Natural killer cell (primary cell): ENCODE measurements at regions not wholly inside any gene's neighbourhood (a gene's known extent, or its start where the extent isn't known, plus 50 kb on each side); places are given as distances from the start of the nearest gene placed in this dataset.

Source experiments
- ATAC-seq, 3 donors: fragments of 150-1000 bp in 2 of 3; fragments of 200-7000 bp in 1 of 3; cut with Tn5 transposase; 1 replicate in 1 of 3; 2 replicates in 2 of 3; pipeline ENCODE4 v1.10.0; 2021; ENCODE audit warnings: mild to moderate bottlenecking in 2 of 3, moderate library complexity in 2 of 3
- DNase-seq, 2 donors: peaks; one replicate each; pipeline versions ENCODE4 v3.0.0 to v3.0.0-alpha.2; 2013 to 2021; ENCODE audit warnings: mixed read lengths in 1 of 2
- H3K27ac ChIP-seq: one replicate; pipeline ENCODE4 v1.5.1; 2013; ENCODE audit warnings: mild to moderate bottlenecking, low read length
- H3K27me3 ChIP-seq: one replicate; pipeline ENCODE4 v1.6.1; 2013; ENCODE audit warnings: low read length; ENCODE audit not compliant: control insufficient read depth, insufficient read depth
- H3K36me3 ChIP-seq: one replicate; pipeline ENCODE4 v1.6.1; 2013; ENCODE audit warnings: low read length; ENCODE audit not compliant: control insufficient read depth, insufficient read depth
- H3K4me1 ChIP-seq: one replicate; pipeline ENCODE4 v1.6.1; 2013; ENCODE audit warnings: low read length; ENCODE audit not compliant: control insufficient read depth, insufficient read depth
- H3K4me3 ChIP-seq: one replicate; pipeline ENCODE4 v1.5.1; 2013; ENCODE audit warnings: low read length
- H3K9me3 ChIP-seq: one replicate; pipeline ENCODE4 v1.6.1; 2013; ENCODE audit warnings: low read length; ENCODE audit not compliant: control insufficient read depth, insufficient read depth
- H3K27ac Mint-ChIP-seq, 2 donors: one replicate each; pipeline ENCODE4 v1.8.0; 2022; ENCODE audit warnings: mild to moderate bottlenecking in 2 of 2, mixed read lengths in 2 of 2, moderate library complexity in 1 of 2
- H3K27me3 Mint-ChIP-seq, 2 donors: one replicate each; pipeline ENCODE4 v1.8.0; 2022; ENCODE audit warnings: low read depth in 2 of 2, mixed read lengths in 2 of 2
- H3K36me3 Mint-ChIP-seq: one replicate; pipeline ENCODE4 v1.8.0; 2022; ENCODE audit warnings: mixed read lengths
- H3K4me1 Mint-ChIP-seq, 2 donors: one replicate each; pipeline ENCODE4 v1.8.0; 2022; ENCODE audit warnings: mixed read lengths in 2 of 2
- H3K4me3 Mint-ChIP-seq: one replicate; pipeline ENCODE4 v1.8.0; 2022; ENCODE audit warnings: mild to moderate bottlenecking, moderate library complexity, mixed read lengths
- H3K9me3 Mint-ChIP-seq, 2 donors: one replicate each; pipeline ENCODE4 v1.8.0; 2022; ENCODE audit warnings: mixed read lengths in 2 of 2
- CTCF ChIP-seq: fragments of 200-600 bp; IDR thresholded peaks from one replicate; pipeline ENCODE4 v1.8.0; 2022; ENCODE audit warnings: antibody characterized with exemption
- WGBS: methylation state at CpG from one replicate; pipeline ENCODE4 v1.1.7; 2013; ENCODE audit warnings: missing lambda C conversion rate; ENCODE audit not compliant: insufficient coverage; 5-methylcytosine and 5-hydroxymethylcytosine counted together
- intact Hi-C: fragments of 100-400 bp; cut with micrococcal nuclease; formaldehyde crosslinking; loops from one replicate; pipeline ENCODE4 v1.14.2; 2022

- no peak for TF ChIP-seq CTCF
- Mint-ChIP-seq H3K4me3 (peak overlapping the region; percentile 83), H3K27me3 (no peaks in the 10 kb centered on the region), H3K9me3 (peaks cover 0 to 2% of the 10 kb centered on the region in 2 donors), H3K36me3 (no peaks in the 10 kb centered on the region), H3K4me1 (peaks cover 76 to 81% of the 10 kb centered on the region in 2 donors), H3K27ac (peak overlapping the region; percentile 84 to 86)
- Histone ChIP-seq H3K4me1 (peaks cover 52% of the 10 kb centered on the region), H3K27ac (peak overlapping the region; percentile 24), H3K27me3 (no peaks in the 10 kb centered on the region), H3K36me3 (no peaks in the 10 kb centered on the region), H3K9me3 (no peaks in the 10 kb centered on the region), H3K4me3 (no peak overlapping the region)
- 58% methylated on average over 3 of the region's 4 CpGs for WGBS
- ATAC-seq, result peak; percentile 77 to 90 (median 88)
- DNase-seq, result peak; percentile 32 to 66
- intact Hi-C loops, result loop anchor here (1.0 kb wide), 1 partner anchor 11 kb away; no protein-coding TSS in a partner anchor
Measured at GRCh38 chr1:114330451-114330983, 176.8 kb upstream of the SYT6 start.

- no peak overlapping the region for H3K27ac ChIP-seq
- no peaks in the 10 kb centered on the region for H3K27me3 ChIP-seq
- TF ChIP-seq CTCF, result no peak
- H3K4me3 ChIP-seq, result no peak overlapping the region
- no peaks in the 10 kb centered on the region for H3K27me3 Mint-ChIP-seq
- H3K4me1 ChIP-seq, result peaks cover 42% of the 10 kb centered on the region
- H3K27ac Mint-ChIP-seq, result peak overlapping the region in 1 of 2 donors; percentile 86
- ATAC-seq (no peak), DNase-seq (no peak)
- no peak overlapping the region for H3K4me3 Mint-ChIP-seq
- H3K9me3 ChIP-seq, result no peaks in the 10 kb centered on the region
- no peaks in the 10 kb centered on the region for H3K9me3 Mint-ChIP-seq
- intact Hi-C loops, result no loop called here
- no peaks in the 10 kb centered on the region for H3K36me3 ChIP-seq
- 90% methylated on average over 7 of the region's 7 CpGs for WGBS
- no peaks in the 10 kb centered on the region for H3K36me3 Mint-ChIP-seq
- peaks cover 68 to 75% of the 10 kb centered on the region in 2 donors for H3K4me1 Mint-ChIP-seq
Measured at GRCh38 chr1:114328361-114328904, 174.8 kb upstream of the SYT6 start.

- no peak overlapping the region for H3K4me3 ChIP-seq
- WGBS, result 97% methylated on average over 4 of the region's 5 CpGs
- DNase-seq, result no peak
- no peaks in the 10 kb centered on the region for H3K27me3 Mint-ChIP-seq
- no peak for TF ChIP-seq CTCF
- H3K27me3 ChIP-seq, result no peaks in the 10 kb centered on the region
- intact Hi-C loops, result no loop called here
- peaks cover 12% of the 10 kb centered on the region for H3K4me1 ChIP-seq
- H3K4me3 Mint-ChIP-seq, result no peak overlapping the region
- no peaks in the 10 kb centered on the region for H3K9me3 Mint-ChIP-seq
- H3K4me1 Mint-ChIP-seq, result peaks cover 63 to 74% of the 10 kb centered on the region in 2 donors
- ATAC-seq, result no peak
- H3K27ac ChIP-seq, result no peak overlapping the region
- H3K36me3 ChIP-seq, result no peaks in the 10 kb centered on the region
- H3K27ac Mint-ChIP-seq, result peak overlapping the region; percentile 58 to 67
- H3K36me3 Mint-ChIP-seq, result peaks cover 9% of the 10 kb centered on the region
- H3K9me3 ChIP-seq, result no peaks in the 10 kb centered on the region
Measured at GRCh38 chr1:114324662-114324965, 170.9 kb upstream of the SYT6 start.
